Stimulated activated CD4-positive, alpha-beta T cell treated with anti-CD3 and anti-CD28 coated beads, Interleukin-2, amount 100 ng/mL, for 24 hours (primary cell): ENCODE measurements at regions not wholly inside any gene's neighbourhood (a gene's known extent, or its start where the extent isn't known, plus 50 kb on each side); places are given as distances from the start of the nearest gene placed in this dataset.
"Not testable (repeated sequence)": the region's sequence is repeated elsewhere in the genome, so short reads cannot be mapped to it uniquely, and the experiment has no call there.

ENCODE experiments used
- DNase-seq, 2 donors: peaks; one replicate each; pipeline ENCODE4 v3.0.0-alpha.2; 2020

GRCh38 chr2:215889240-215889969, 123.9 kb downstream of the MREG start:
- not testable (repeated sequence) for DNase-seq

DNA sequence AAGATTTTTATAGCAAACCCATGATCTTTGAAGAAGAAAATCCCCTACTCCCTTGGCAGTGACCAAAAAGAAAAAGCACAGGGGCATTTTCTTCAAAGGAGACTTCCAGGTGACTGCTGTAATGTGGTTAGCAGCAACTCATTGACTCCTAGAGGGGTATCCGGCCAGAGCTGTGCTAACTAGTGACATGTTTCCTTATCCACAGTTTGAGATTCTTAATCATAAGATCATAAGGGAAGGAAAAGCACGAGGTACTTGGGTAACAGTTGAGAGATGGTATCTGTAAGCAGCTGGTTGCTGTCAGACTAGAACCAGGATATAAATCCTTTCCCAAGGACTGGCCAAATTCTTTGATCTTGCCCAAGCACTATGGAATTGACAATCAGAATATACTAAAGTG, 124.7 kb downstream of the MREG start:
- no peak for DNase-seq

DNA sequence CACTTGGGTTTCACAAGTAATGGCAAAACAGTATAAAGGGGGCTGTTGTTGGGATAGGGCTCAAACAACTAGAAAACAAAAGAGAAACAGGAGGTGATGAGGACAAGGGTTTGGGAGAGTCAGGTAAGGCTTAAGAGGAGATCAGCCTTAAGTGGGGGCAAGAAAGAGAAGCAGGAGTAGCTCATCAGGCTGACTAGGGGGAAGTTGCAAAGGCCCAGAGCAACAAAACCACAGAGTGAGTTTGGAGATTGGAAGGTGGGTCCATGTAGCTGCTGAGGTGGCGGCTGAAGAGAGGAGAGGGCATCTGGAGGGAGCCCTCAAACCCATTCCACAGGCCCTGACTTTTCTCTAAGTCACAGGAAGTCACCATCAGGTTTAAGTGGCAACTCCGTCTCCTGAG, 126.0 kb downstream of the MREG start:
- DNase-seq, result no peak

- DNase-seq, result no peak
Observed at GRCh38 chr2:215886022-215886421, 127.3 kb downstream of the MREG start.

- no peak for DNase-seq
Observed at GRCh38 chr2:215885536-215885935, 127.8 kb downstream of the MREG start.

- no peak for DNase-seq
Observed at GRCh38 chr2:215884451-215885087, 128.8 kb downstream of the MREG start.

DNA sequence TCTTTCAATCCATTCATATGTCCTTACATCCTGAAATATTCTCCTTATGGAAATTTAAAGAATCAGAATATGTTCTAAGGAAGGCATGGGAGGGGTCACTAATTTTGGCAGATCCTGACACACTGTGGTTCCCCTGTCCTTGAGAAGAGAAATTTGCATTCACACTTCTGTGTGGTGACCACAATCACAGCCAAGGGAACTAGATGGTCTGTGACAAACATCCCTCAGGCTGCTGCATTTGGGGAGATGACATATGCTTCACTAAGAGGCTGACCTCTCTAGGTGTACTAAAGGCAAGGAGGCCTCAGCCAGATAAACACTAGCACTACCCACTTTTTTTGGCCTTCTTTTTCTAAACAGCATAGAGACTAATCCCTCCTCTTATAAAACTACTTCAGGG, 129.6 kb downstream of the MREG start:
- DNase-seq, result no peak

GRCh38 chr2:215882689-215883088, 130.7 kb downstream of the MREG start:
- DNase-seq, result no peak

GRCh38 chr2:215881582-215881981, 131.8 kb downstream of the MREG start:
- no peak for DNase-seq

- no peak for DNase-seq
Observed at GRCh38 chr2:215880970-215881369, 132.4 kb downstream of the MREG start.

GRCh38 chr2:215879977-215880940, 133.1 kb downstream of the MREG start:
- DNase-seq, result no peak

- DNase-seq, result no peak
Observed at GRCh38 chr2:215879331-215879730, 134.0 kb downstream of the MREG start.

DNA sequence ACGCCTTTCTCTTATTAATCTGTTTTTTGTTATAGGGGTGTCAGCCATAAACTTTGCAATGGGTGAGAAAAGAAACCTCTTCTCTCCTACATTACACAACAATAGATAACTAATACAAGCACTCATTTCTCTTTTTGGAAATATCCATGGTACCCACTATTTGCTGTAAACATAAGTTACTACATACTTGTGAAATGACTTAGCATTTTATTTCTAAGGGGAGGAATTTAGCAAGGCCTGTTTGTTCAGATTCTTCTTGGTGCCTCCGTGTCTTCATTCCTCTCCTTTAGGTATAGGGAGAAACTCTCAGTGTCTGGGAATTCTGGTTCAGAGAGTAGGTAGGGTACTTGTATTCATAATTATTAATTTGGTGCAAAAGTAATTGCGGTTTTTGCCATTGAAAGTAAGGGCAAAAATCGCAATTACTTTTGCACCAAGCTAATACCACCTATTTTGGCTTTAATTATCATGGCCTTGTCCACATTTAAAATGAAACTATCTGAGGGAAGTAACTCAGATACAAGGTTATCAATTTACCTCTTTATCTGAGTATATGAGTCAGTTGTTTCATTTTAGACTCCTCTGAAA, 134.8 kb downstream of the MREG start:
- DNase-seq, result no peak

DNA sequence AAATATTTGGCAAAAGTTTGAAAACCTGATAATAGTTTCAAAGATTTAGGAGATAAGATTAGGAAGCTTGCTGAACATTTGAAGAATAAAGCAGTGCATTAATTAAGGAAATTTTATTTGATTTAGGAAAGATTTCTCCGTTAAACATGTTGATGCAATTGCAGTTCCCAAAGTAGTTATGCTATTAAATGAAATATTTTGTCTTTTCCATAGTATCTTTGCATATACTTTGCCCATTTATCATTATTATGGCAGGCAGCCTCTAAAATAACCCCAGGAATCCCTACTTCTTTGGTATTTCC, 136.5 kb downstream of the MREG start:
- DNase-seq, result no peak

DNA sequence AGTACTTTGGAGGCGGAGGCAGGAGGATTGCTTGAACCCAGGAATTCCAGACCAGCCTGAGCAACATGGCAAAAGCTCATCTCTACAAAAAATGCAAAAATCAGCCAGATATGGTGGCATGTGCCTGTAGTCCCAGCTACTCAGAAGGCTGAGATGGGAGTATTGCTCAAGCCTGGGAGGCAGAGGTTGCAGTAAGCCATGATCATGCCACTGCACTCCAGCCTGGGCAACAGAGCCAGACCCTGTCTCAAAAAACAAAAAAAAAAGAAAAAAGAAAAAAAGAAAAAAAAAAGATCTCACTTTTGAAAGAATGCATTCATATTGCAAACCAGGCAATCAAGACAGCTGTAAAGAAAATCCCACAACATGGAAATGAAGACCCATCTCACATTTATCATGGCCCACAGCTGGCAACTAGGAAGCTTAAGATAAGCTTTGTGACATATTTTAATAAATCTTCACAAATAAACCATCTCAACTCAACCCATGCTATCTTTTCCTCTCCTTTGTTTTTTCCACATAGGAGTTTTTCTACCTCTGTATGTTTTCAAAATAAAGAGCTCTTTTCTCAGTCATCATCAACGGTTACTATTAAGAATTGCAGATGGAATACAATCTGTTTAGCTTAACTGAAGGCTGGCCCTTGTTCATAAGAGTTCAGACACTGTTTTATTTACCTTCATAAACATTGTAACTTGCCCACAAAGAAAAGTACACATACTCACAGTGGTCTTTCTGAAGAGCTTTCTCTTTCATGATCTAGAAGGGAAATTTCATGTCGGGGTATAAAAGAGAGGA, 137.0 kb downstream of the MREG start:
- no peak for DNase-seq

DNA sequence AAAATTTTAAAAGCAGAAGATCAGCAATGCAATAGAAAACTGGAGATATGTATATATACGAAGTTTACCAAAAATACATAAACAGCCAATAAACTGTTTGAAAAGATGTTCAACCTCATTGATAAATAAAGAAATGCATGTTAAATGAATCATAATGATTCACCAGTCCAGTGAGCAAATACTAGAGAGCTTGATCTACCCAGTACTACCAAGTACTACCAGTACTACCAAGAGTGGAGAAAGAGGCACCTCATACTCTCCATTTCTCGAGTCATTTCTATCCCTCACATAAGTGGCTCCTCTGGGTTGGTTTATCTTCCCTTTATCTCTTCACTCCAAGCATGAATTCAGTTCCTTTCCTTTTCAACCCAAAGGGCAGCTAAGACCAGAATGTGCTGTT, 138.9 kb downstream of the MREG start:
- no peak for DNase-seq

DNA sequence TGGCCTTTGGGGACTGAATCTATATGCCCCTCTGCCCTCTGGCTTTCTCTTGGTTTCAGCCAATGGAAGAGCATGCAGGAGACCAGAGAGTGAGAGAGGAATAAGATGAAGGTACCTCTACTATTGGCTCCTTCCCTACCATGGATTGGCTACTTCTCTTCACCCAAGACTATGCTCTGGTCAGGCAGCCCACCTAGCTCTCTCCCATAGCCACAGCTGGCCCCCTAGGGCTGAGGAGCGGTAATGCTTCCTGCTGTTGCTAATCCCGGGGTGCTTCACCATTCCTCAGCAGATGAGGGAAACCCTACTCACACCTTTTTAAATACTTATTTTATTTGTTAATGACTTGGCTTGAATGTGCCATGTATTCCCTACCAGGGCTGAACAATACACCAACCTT, 142.4 kb downstream of the MREG start:
- DNase-seq, result peak in 1 of 2 donors; percentile 7

GRCh38 chr2:215870088-215870490, 143.3 kb downstream of the MREG start:
- DNase-seq, result no peak

DNA sequence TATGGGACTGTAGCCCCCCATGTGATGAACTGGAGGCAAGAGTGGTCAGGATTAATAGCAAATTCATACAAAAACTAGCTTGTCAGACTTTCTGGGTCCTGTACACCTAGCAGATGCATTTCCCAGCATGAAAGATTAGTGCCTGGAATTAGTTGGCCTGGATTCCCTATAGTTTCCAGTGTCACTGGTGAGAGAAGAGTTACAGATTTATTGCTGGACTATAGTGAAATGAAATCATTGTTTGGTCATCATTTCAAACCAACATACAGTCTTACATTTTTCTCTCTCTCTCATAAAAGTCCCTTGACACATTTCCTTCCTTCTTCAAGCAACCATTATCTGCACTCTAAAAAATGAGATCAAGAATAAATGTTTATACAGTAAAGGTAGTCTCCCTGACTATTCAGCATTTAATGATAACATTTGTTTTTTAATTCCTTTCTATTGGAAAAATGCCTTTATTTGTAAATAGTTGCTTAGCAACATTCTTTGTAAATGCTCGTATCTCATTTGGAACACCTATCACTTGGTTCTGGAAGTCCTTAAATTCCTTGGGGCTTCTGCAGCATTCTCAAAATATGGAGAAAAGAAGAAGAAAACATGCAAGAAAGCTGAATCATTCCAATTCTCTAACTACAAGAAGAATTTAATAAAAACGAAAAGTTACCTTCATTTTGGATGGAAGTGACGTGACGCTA, 144.4 kb downstream of the MREG start:
- no peak for DNase-seq

DNA sequence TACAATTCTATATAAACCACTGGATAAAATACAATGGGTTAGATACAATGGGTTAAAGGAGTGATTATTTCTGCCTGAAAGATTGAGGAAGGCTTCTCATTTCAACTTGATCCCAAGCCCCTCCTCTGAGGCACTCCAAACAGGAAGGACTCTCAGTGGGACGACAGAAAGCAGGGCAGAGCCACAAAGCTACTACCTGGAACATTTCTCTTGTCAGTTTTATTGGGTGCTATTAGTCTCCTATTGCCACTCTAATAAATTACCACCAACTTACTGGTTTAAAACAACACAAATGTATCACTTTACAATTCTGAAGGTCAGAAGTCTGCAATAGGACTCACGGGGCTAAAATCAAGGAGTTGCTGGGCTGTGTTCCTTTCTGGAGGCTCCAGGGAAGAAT, 146.7 kb downstream of the MREG start:
- no peak for DNase-seq

GRCh38 chr2:215863687-215864086, 149.7 kb downstream of the MREG start:
- no peak for DNase-seq

DNA sequence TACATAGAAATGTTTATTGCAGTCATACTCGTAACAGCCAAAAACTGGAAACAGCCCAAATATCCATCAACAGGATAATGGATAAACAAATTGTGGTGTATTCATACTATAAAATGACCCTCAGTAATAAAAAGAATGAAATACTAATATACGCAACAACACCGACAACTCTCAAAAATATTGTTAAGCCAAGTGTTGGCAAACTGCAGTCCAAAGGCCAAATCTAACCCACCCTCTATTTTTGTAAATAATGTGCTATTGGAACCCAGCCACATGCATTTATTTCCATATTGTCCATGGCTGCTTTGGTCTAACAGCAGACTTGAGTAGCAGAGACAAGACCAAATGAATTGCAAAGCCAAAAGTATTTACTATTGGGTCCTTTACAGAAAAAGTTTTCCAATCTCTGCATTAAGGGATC, 151.0 kb downstream of the MREG start:
- DNase-seq, result no peak
